GM18520 (cell line): ENCODE measurements at regions not wholly inside any gene's neighbourhood (a gene's known extent, or its start where the extent isn't known, plus 50 kb on each side); places are given as distances from the start of the nearest gene placed in this dataset.

Source experiments
- ATAC-seq: cut with Tn5 transposase; IDR thresholded peaks from one replicate; pipeline ENCODE4 v1.9.1; 2021; ENCODE audit not compliant: unreplicated experiment

- no peak for ATAC-seq
Measured at GRCh38 chr2:8626572-8626971, 55.3 kb upstream of the ID2 start.

- no peak for ATAC-seq
Measured at GRCh38 chr2:8627019-8627691, 54.7 kb upstream of the ID2 start.

GRCh38 chr2:8627692-8628085 is 54.2 kb upstream of the ID2 start:
- no peak for ATAC-seq

GRCh38 chr2:8628179-8628865 is 53.5 kb upstream of the ID2 start:
- ATAC-seq: no peak

GRCh38 chr2:8628866-8629209 is 53.0 kb upstream of the ID2 start:
- ATAC-seq: no peak

- ATAC-seq: no peak
Measured at GRCh38 chr2:8629402-8629801, 52.5 kb upstream of the ID2 start.

- ATAC-seq: no peak
Measured at GRCh38 chr2:8630676-8631464, 51.0 kb upstream of the ID2 start.

- no peak for ATAC-seq
Measured at GRCh38 chr2:8631465-8632005, 50.3 kb upstream of the ID2 start.
